Fibroblast of pulmonary artery (primary cell): ENCODE measurements at regions not wholly inside any gene's neighbourhood (a gene's known extent, or its start where the extent isn't known, plus 50 kb on each side); places are given as distances from the start of the nearest gene placed in this dataset.

Experiments
- DNase-seq: peaks from one replicate; pipeline ENCODE4 v3.0.0-alpha.2; 2010; ENCODE audit warnings: low read depth
- H3K4me3 ChIP-seq: replicated peaks from 2 replicates; pipeline ENCODE4 v1.5.1; 2011; ENCODE audit warnings: low read depth, mild to moderate bottlenecking, control low read depth, low read length, moderate library complexity
- CTCF ChIP-seq: IDR thresholded peaks from 2 replicates; pipeline ENCODE4 v1.5.1; 2011; ENCODE audit warnings: mild to moderate bottlenecking, control low read depth, low read length, inconsistent platforms; ENCODE audit errors: missing control alignments

DNA sequence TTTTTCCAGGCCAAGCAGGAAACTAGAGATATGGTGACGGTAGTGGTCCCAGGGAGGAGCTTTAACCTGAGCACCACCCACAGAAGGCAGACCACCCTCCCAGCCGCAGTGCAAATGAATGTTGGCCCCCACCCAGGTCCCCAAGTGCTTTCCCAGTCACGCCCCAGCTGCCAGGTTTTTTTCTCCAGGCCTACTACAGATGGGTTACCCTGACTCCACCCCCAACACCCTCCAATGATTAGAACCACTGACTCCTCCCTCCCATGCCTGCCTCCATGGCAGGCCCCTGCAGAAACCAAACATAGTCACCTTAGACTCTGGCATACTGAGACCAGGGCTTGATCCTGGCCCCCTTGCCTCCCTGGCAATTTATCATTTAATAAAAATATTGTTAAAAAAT lies 58.7 kb upstream of the CHST1 start:
- no peak for DNase-seq
- no peak for TF ChIP-seq CTCF
- no peak overlapping the region for H3K4me3 ChIP-seq

GRCh38 chr11:45723397-45723796 lies 58.0 kb upstream of the CHST1 start:
- DNase-seq: no peak
- TF ChIP-seq CTCF: no peak
- H3K4me3 ChIP-seq: no peak overlapping the region

- H3K4me3 ChIP-seq: no peak overlapping the region
- no peak for DNase-seq
- no peak for TF ChIP-seq CTCF
Observed at GRCh38 chr11:45722144-45722543, 56.7 kb upstream of the CHST1 start.

GRCh38 chr11:45717526-45717925 lies 52.1 kb upstream of the CHST1 start:
- no peak for DNase-seq
- H3K4me3 ChIP-seq: no peak overlapping the region
- TF ChIP-seq CTCF: no peak

- DNase-seq: no peak
- no peak overlapping the region for H3K4me3 ChIP-seq
- TF ChIP-seq CTCF: no peak
Observed at GRCh38 chr11:45715418-45715817, 50.0 kb upstream of the CHST1 start.
